Osteocyte (in vitro differentiated cells): ENCODE measurements at regions not wholly inside any gene's neighbourhood (a gene's known extent, or its start where the extent isn't known, plus 50 kb on each side); places are given as distances from the start of the nearest gene placed in this dataset.
"Not testable (repeated sequence)": the region's sequence is repeated elsewhere in the genome, so short reads cannot be mapped to it uniquely, and the experiment has no call there.

Experiments
- DNase-seq: peaks from one replicate; pipeline ENCODE4 v3.0.0; 2021; ENCODE audit warnings: mixed read lengths; ENCODE audit not compliant: unreplicated experiment; ENCODE audit errors: extremely low spot score
- H3K27ac Mint-ChIP-seq: one replicate; pipeline ENCODE4 v1.8.0; 2021; ENCODE audit warnings: mild to moderate bottlenecking, mixed read lengths; ENCODE audit not compliant: unreplicated experiment
- H3K27me3 Mint-ChIP-seq: one replicate; pipeline ENCODE4 v1.8.0; 2021; ENCODE audit warnings: mixed read lengths; ENCODE audit not compliant: unreplicated experiment
- H3K36me3 Mint-ChIP-seq: one replicate; pipeline ENCODE4 v1.8.0; 2021; ENCODE audit warnings: mixed read lengths; ENCODE audit not compliant: unreplicated experiment
- H3K4me1 Mint-ChIP-seq: one replicate; pipeline ENCODE4 v1.8.0; 2021; ENCODE audit warnings: mixed read lengths; ENCODE audit not compliant: unreplicated experiment
- H3K4me3 Mint-ChIP-seq: one replicate; pipeline ENCODE4 v1.8.0; 2021; ENCODE audit warnings: mild to moderate bottlenecking, moderate library complexity, mixed read lengths; ENCODE audit not compliant: unreplicated experiment
- H3K9me3 Mint-ChIP-seq: one replicate; pipeline ENCODE4 v1.8.0; 2021; ENCODE audit warnings: mixed read lengths; ENCODE audit not compliant: unreplicated experiment

- H3K4me3 Mint-ChIP-seq, H3K27me3 Mint-ChIP-seq, H3K36me3 Mint-ChIP-seq, H3K4me1 Mint-ChIP-seq, H3K9me3 Mint-ChIP-seq, H3K27ac Mint-ChIP-seq, DNase-seq: not testable (repeated sequence)
Measured at GRCh38 chr16:15192197-15192596, 98.1 kb upstream of the RRN3 start.

GRCh38 chr16:15189478-15189877, 95.4 kb upstream of the RRN3 start:
- not testable (repeated sequence) for H3K4me1 Mint-ChIP-seq, H3K9me3 Mint-ChIP-seq, H3K27me3 Mint-ChIP-seq, H3K4me3 Mint-ChIP-seq, H3K36me3 Mint-ChIP-seq, DNase-seq, H3K27ac Mint-ChIP-seq
